CD4-positive, CD25-positive, alpha-beta regulatory T cell (primary cell): ENCODE measurements at regions not wholly inside any gene's neighbourhood (a gene's known extent, or its start where the extent isn't known, plus 50 kb on each side); places are given as distances from the start of the nearest gene placed in this dataset.

Experiments used
- ATAC-seq, 2 donors: fragments of 150-1000 bp; cut with Tn5 transposase; one replicate each; pipeline ENCODE4 v1.10.0; 2021; ENCODE audit warnings: low read depth in 2 of 2, moderate number of reproducible peaks in 2 of 2, moderate library complexity in 1 of 2
- DNase-seq, 3 donors: peaks; one replicate each; pipeline versions ENCODE4 v3.0.0 to v3.0.0-alpha.2; 2012 to 2022; ENCODE audit warnings: mixed read lengths in 1 of 3
- H3K27ac ChIP-seq: one replicate; pipeline ENCODE4 v1.7.0; 2013; ENCODE audit warnings: mild to moderate bottlenecking, low read length; ENCODE audit not compliant: insufficient read depth, poor library complexity, severe bottlenecking
- H3K27me3 ChIP-seq: one replicate; pipeline ENCODE4 v1.7.0; 2013; ENCODE audit warnings: low read length; ENCODE audit not compliant: control insufficient read depth, insufficient read depth
- H3K36me3 ChIP-seq: one replicate; pipeline ENCODE4 v1.7.0; 2013; ENCODE audit warnings: mild to moderate bottlenecking, low read length, moderate library complexity; ENCODE audit not compliant: control insufficient read depth, insufficient read depth
- H3K4me1 ChIP-seq: 2 replicates; pipeline ENCODE4 v1.7.0; 2013; ENCODE audit warnings: mild to moderate bottlenecking, low read length; ENCODE audit not compliant: insufficient read depth, control insufficient read depth, poor library complexity, severe bottlenecking
- H3K4me3 ChIP-seq: one replicate; pipeline ENCODE4 v1.7.0; 2013; ENCODE audit warnings: low read depth, mild to moderate bottlenecking, low read length, moderate library complexity
- H3K9me3 ChIP-seq, 2 experiments: 1 replicate in 1 of 2; 2 replicates in 1 of 2; pipeline ENCODE4 v1.7.0; 2013; ENCODE audit warnings: low read length in 2 of 2, mild to moderate bottlenecking in 1 of 2, moderate library complexity in 1 of 2; ENCODE audit not compliant: control insufficient read depth in 2 of 2
- H3K27ac Mint-ChIP-seq, 3 donors: one replicate each; pipeline ENCODE4 v1.8.0; 2020 to 2022; ENCODE audit warnings: mild to moderate bottlenecking in 3 of 3, mixed read lengths in 3 of 3, moderate library complexity in 2 of 3
- H3K27me3 Mint-ChIP-seq: one replicate; pipeline ENCODE4 v1.8.0; 2022; ENCODE audit warnings: mild to moderate bottlenecking, mixed read lengths
- H3K36me3 Mint-ChIP-seq: one replicate; pipeline ENCODE4 v1.8.0; 2020; ENCODE audit warnings: mixed read lengths
- H3K4me1 Mint-ChIP-seq, 4 donors: one replicate each; pipeline ENCODE4 v1.8.0; 2020 to 2022; ENCODE audit warnings: mixed read lengths in 4 of 4, mild to moderate bottlenecking in 1 of 4
- H3K4me3 Mint-ChIP-seq, 4 donors: one replicate each; pipeline ENCODE4 v1.8.0; 2020 to 2022; ENCODE audit warnings: mild to moderate bottlenecking in 4 of 4, mixed read lengths in 4 of 4, moderate library complexity in 3 of 4
- H3K9me3 Mint-ChIP-seq, 7 donors: one replicate each; pipeline ENCODE4 v1.8.0; 2020 to 2022; ENCODE audit warnings: mixed read lengths in 7 of 7, mild to moderate bottlenecking in 3 of 7, moderate library complexity in 2 of 7

GRCh38 chr11:115890500-115890899 is 386.3 kb upstream of the CADM1 start:
- DNase-seq, result no peak
- no peaks in the 10 kb centered on the region for H3K27me3 ChIP-seq
- no peak for ATAC-seq
- no peak overlapping the region for H3K27ac ChIP-seq
- Mint-ChIP-seq H3K4me3 (no peak overlapping the region), H3K27me3 (peaks cover 10% of the 10 kb centered on the region), H3K27ac (no peak overlapping the region), H3K36me3 (no peaks in the 10 kb centered on the region), H3K9me3 (peaks cover 0 to 4% (median 2%) of the 10 kb centered on the region in 7 donors), H3K4me1 (peaks cover 0 to 3% (median 0%) of the 10 kb centered on the region in 4 donors)
- H3K4me3 ChIP-seq, result no peak overlapping the region
- no peaks in the 10 kb centered on the region for H3K4me1 ChIP-seq
- no peaks in the 10 kb centered on the region for H3K36me3 ChIP-seq
- no peaks in the 10 kb centered on the region for H3K9me3 ChIP-seq

GRCh38 chr11:115889712-115890111 is 385.5 kb upstream of the CADM1 start:
- Histone ChIP-seq H3K36me3 (no peaks in the 10 kb centered on the region), H3K4me1 (no peaks in the 10 kb centered on the region), H3K27me3 (no peaks in the 10 kb centered on the region), H3K4me3 (no peak overlapping the region), H3K9me3 (no peaks in the 10 kb centered on the region), H3K27ac (no peak overlapping the region)
- Mint-ChIP-seq H3K27me3 (peaks cover 10% of the 10 kb centered on the region), H3K4me1 (peaks cover 0 to 3% (median 0%) of the 10 kb centered on the region in 4 donors), H3K9me3 (peaks cover 0 to 6% (median 2%) of the 10 kb centered on the region in 7 donors), H3K27ac (no peak overlapping the region), H3K4me3 (no peak overlapping the region), H3K36me3 (no peaks in the 10 kb centered on the region)
- no peak for DNase-seq
- ATAC-seq, result no peak

- Mint-ChIP-seq H3K27me3 (peaks cover 13% of the 10 kb centered on the region), H3K27ac (peak overlapping the region in 1 of 3 donors; percentile 84), H3K36me3 (no peaks in the 10 kb centered on the region), H3K4me3 (no peak overlapping the region), H3K9me3 (peaks cover 0 to 6% (median 3%) of the 10 kb centered on the region in 7 donors), H3K4me1 (peaks cover 0 to 3% (median 0%) of the 10 kb centered on the region in 4 donors)
- Histone ChIP-seq H3K27me3 (no peaks in the 10 kb centered on the region), H3K27ac (no peak overlapping the region), H3K4me3 (no peak overlapping the region), H3K36me3 (no peaks in the 10 kb centered on the region), H3K4me1 (no peaks in the 10 kb centered on the region), H3K9me3 (no peaks in the 10 kb centered on the region)
- DNase-seq, result no peak
- ATAC-seq, result no peak
Measured at GRCh38 chr11:115887727-115888126, 383.5 kb upstream of the CADM1 start.

- Mint-ChIP-seq H3K36me3 (no peaks in the 10 kb centered on the region), H3K9me3 (peaks cover 0 to 6% (median 3%) of the 10 kb centered on the region in 7 donors), H3K4me3 (no peak overlapping the region), H3K27me3 (peaks cover 13% of the 10 kb centered on the region), H3K4me1 (peaks cover 0 to 3% (median 0%) of the 10 kb centered on the region in 4 donors), H3K27ac (no peak overlapping the region)
- H3K27me3 ChIP-seq, result no peaks in the 10 kb centered on the region
- DNase-seq (no peak), ATAC-seq (no peak)
- H3K4me1 ChIP-seq, result no peaks in the 10 kb centered on the region
- H3K36me3 ChIP-seq, result no peaks in the 10 kb centered on the region
- no peak overlapping the region for H3K27ac ChIP-seq
- H3K4me3 ChIP-seq, result no peak overlapping the region
- no peaks in the 10 kb centered on the region for H3K9me3 ChIP-seq
Measured at GRCh38 chr11:115887316-115887715, 383.1 kb upstream of the CADM1 start.

GRCh38 chr11:115886422-115886733 is 382.2 kb upstream of the CADM1 start:
- Histone ChIP-seq H3K4me3 (no peak overlapping the region), H3K36me3 (no peaks in the 10 kb centered on the region), H3K4me1 (no peaks in the 10 kb centered on the region), H3K27me3 (no peaks in the 10 kb centered on the region), H3K9me3 (no peaks in the 10 kb centered on the region), H3K27ac (no peak overlapping the region)
- no peak overlapping the region for H3K27ac Mint-ChIP-seq
- H3K9me3 Mint-ChIP-seq, result peaks cover 0 to 8% (median 6%) of the 10 kb centered on the region in 7 donors
- H3K36me3 Mint-ChIP-seq, result no peaks in the 10 kb centered on the region
- no peak for DNase-seq
- ATAC-seq, result no peak
- no peak overlapping the region for H3K4me3 Mint-ChIP-seq
- peaks cover 0 to 3% (median 0%) of the 10 kb centered on the region in 4 donors for H3K4me1 Mint-ChIP-seq
- H3K27me3 Mint-ChIP-seq, result peaks cover 8% of the 10 kb centered on the region

- Mint-ChIP-seq H3K9me3 (peaks cover 0 to 8% (median 6%) of the 10 kb centered on the region in 7 donors), H3K27ac (no peak overlapping the region)
- ATAC-seq, result no peak
Measured at GRCh38 chr11:115885535-115886421, 381.6 kb upstream of the CADM1 start.

GRCh38 chr11:115884800-115885534 is 380.8 kb upstream of the CADM1 start:
- Mint-ChIP-seq H3K27ac (no peak overlapping the region), H3K27me3 (peaks cover 8% of the 10 kb centered on the region), H3K36me3 (no peaks in the 10 kb centered on the region), H3K9me3 (peaks cover 0 to 13% (median 6%) of the 10 kb centered on the region in 7 donors), H3K4me3 (no peak overlapping the region), H3K4me1 (no peaks in the 10 kb centered on the region)
- peaks cover 0 to 2% of the 10 kb centered on the region in 2 experiments for H3K9me3 ChIP-seq
- ATAC-seq (no peak), DNase-seq (no peak)
- H3K4me1 ChIP-seq, result no peaks in the 10 kb centered on the region
- H3K36me3 ChIP-seq, result no peaks in the 10 kb centered on the region
- H3K4me3 ChIP-seq, result no peak overlapping the region
- no peak overlapping the region for H3K27ac ChIP-seq
- H3K27me3 ChIP-seq, result no peaks in the 10 kb centered on the region

More at GRCh38 chr11:115885535-115886421, 381.6 kb upstream of the CADM1 start:
- Mint-ChIP-seq H3K27me3 (peaks cover 8% of the 10 kb centered on the region), H3K4me3 (no peak overlapping the region), H3K4me1 (peaks cover 0 to 3% (median 0%) of the 10 kb centered on the region in 4 donors), H3K36me3 (no peaks in the 10 kb centered on the region)
- H3K36me3 ChIP-seq, result no peaks in the 10 kb centered on the region
- no peak for DNase-seq
- H3K27me3 ChIP-seq, result no peaks in the 10 kb centered on the region
- peaks cover 0 to under 1% of the 10 kb centered on the region in 2 experiments for H3K9me3 ChIP-seq
- no peak overlapping the region for H3K4me3 ChIP-seq
- H3K27ac ChIP-seq, result no peak overlapping the region
- no peaks in the 10 kb centered on the region for H3K4me1 ChIP-seq
